ENCODE measurements at regions not wholly inside any gene's neighbourhood (a gene's known extent, or its start where the extent isn't known, plus 50 kb on each side); places are given as distances from the start of the nearest gene placed in this dataset.

DNA sequence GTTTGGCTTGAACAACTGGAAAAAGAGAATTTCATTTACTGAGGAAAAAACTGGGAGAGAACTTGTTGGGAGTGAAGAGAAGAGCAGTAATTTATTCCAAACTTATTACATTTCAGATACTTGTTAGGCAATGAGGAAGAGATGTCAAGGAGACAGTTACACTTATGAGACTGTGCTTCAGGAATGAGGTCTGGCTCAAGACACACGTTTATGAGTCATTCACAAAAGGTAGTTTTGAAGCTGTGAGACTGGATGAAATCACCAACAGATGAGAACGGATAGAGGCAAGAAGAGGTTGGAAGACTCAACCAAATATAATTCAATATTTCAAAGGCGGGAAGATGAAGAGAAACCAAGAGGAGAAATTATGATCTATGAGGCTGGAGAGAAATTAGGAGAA, 70.6 kb upstream of the DEFB112 start:
- TF ChIP-seq OSR1 (CRISPR knock-in tag; IDR thresholded peaks at IDR 0.05) (no peak), ZFP30 (CRISPR knock-in tag; IDR thresholded peaks at IDR 0.05) (no peak), TSHZ2 (CRISPR knock-in tag; IDR thresholded peaks at IDR 0.05) (no peak), ESRRG (CRISPR knock-in tag; IDR thresholded peaks at IDR 0.05) (no peak), RARB (CRISPR knock-in tag; IDR thresholded peaks at IDR 0.05) (no peak), ARNTL (CRISPR knock-in tag; IDR thresholded peaks at IDR 0.05; ENCODE audit: borderline replicate concordance, low read depth) (no peak), ISL1 (CRISPR knock-in tag; IDR thresholded peaks at IDR 0.05) (no peak), CSDC2 (CRISPR knock-in tag; IDR thresholded peaks at IDR 0.05) (no peak), ZNF565 (CRISPR knock-in tag; conservative IDR thresholded peaks at IDR 0.05; ENCODE audit: low read depth) (no peak), CSRNP3 (CRISPR knock-in tag; IDR thresholded peaks at IDR 0.05) (no peak), TCF4 (CRISPR knock-in tag; IDR thresholded peaks at IDR 0.05; ENCODE audit: borderline replicate concordance) (no peak), TOX (CRISPR knock-in tag; IDR thresholded peaks at IDR 0.05; ENCODE audit: borderline replicate concordance) (no peak), SNAI2 (CRISPR knock-in tag; IDR thresholded peaks at IDR 0.05) (no peak)
- TF ChIP-seq, protein P1, sequence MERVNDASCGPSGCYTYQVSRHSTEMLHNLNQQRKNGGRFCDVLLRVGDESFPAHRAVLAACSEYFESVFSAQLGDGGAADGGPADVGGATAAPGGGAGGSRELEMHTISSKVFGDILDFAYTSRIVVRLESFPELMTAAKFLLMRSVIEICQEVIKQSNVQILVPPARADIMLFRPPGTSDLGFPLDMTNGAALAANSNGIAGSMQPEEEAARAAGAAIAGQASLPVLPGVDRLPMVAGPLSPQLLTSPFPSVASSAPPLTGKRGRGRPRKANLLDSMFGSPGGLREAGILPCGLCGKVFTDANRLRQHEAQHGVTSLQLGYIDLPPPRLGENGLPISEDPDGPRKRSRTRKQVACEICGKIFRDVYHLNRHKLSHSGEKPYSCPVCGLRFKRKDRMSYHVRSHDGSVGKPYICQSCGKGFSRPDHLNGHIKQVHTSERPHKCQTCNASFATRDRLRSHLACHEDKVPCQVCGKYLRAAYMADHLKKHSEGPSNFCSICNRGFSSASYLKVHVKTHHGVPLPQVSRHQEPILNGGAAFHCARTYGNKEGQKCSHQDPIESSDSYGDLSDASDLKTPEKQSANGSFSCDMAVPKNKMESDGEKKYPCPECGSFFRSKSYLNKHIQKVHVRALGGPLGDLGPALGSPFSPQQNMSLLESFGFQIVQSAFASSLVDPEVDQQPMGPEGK (CRISPR knock-in tag; IDR thresholded peaks at IDR 0.05; ENCODE audit: borderline replicate concordance): no peak
- TF ChIP-seq, protein P2, sequence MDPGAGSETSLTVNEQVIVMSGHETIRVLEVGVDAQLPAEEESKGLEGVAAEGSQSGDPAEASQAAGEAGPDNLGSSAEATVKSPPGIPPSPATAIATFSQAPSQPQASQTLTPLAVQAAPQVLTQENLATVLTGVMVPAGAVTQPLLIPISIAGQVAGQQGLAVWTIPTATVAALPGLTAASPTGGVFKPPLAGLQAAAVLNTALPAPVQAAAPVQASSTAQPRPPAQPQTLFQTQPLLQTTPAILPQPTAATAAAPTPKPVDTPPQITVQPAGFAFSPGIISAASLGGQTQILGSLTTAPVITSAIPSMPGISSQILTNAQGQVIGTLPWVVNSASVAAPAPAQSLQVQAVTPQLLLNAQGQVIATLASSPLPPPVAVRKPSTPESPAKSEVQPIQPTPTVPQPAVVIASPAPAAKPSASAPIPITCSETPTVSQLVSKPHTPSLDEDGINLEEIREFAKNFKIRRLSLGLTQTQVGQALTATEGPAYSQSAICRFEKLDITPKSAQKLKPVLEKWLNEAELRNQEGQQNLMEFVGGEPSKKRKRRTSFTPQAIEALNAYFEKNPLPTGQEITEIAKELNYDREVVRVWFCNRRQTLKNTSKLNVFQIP (CRISPR knock-in tag; IDR thresholded peaks at IDR 0.05; ENCODE audit: borderline replicate concordance, low read depth): no peak
- no peak for ATAC-seq

GRCh38 chr6:50123688-50124087, 74.0 kb upstream of the DEFB112 start:
- no peak for TF ChIP-seq PPARA (CRISPR knock-in tag; IDR thresholded peaks at IDR 0.05; ENCODE audit: borderline replicate concordance)
- TF ChIP-seq RARB (CRISPR knock-in tag; IDR thresholded peaks at IDR 0.05): no peak
- ATAC-seq: no peak

GRCh38 chr6:50124572-50124971, 74.8 kb upstream of the DEFB112 start:
- no peak for ATAC-seq
- TF ChIP-seq ISL1 (CRISPR knock-in tag; IDR thresholded peaks at IDR 0.05) (no peak), ZC3H10 (CRISPR knock-in tag; IDR thresholded peaks at IDR 0.05) (no peak)

GRCh38 chr6:50128420-50129005, 78.8 kb upstream of the DEFB112 start:
- TF ChIP-seq RARB (CRISPR knock-in tag; IDR thresholded peaks at IDR 0.05) (no peak), ZFP30 (CRISPR knock-in tag; IDR thresholded peaks at IDR 0.05) (no peak), CSRNP3 (CRISPR knock-in tag; IDR thresholded peaks at IDR 0.05) (no peak), TCF4 (CRISPR knock-in tag; IDR thresholded peaks at IDR 0.05; ENCODE audit: borderline replicate concordance) (no peak), ARNTL (CRISPR knock-in tag; IDR thresholded peaks at IDR 0.05; ENCODE audit: borderline replicate concordance, low read depth) (no peak)
- no peak for ATAC-seq

Data from SK-N-SH treated with all-trans-retinoic acid at 6 μM for 48 hours (cell line).